GM19452 (cell line): ENCODE measurements at regions not wholly inside any gene's neighbourhood (a gene's known extent, or its start where the extent isn't known, plus 50 kb on each side); places are given as distances from the start of the nearest gene placed in this dataset.

Experiments
- ATAC-seq: cut with Tn5 transposase; IDR thresholded peaks from one replicate; pipeline ENCODE4 v1.9.1; 2021; ENCODE audit not compliant: unreplicated experiment

GRCh38 chr18:22667616-22668422 is 250.1 kb upstream of the CTAGE1 start:
- ATAC-seq: no peak

DNA sequence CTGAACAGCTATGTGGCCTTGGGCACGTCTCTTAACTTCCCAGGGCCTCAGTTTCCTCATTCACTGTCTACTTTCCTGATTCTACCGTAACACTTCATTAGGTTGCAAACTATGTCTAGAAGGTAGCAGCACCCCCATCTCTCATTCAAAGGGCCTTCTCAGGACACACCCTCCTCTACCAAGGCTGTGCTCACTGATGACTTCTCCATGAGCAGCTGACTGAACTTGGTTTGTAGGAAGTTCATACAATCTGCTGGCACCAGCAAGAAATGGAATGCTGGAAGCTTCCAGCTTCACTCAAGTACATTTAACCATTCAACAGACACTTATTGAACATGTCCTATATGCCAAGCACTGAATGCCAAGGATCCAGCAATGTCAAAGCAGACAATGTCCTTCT is 250.8 kb upstream of the CTAGE1 start:
- no peak for ATAC-seq

- ATAC-seq: no peak
These were observed 253.2 kb upstream of the CTAGE1 start for GRCh38 chr18:22670914-22671313.

DNA sequence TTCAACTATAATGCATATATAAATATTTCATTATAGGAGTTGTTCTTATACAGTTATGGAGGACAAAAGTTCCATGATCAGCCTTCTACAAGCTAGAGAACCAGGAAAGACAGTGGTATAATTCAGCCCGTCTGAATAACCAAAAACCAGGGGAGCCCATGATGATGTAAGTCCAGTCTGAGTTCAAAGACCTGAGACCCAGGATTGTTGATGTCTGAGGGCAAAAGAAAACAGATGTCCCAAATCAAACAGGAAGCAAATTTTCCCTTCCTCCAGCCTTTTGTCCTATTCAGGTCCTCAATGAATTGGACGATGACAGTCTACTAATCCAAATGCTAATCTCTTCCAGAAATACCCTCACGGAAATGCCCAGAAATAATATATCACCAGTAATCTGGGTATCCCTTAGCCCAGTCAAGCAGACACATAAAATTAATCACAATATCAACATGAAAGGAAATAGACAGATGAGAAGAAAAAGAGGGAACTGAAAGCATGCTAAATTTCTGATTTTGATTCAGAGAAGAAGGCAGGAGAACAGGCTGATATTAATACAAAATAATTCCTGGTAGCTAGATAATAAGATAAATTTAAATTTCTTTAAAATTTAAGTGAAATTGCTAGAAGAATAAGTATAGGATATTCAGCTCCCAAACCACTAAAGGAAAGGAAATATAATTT is 255.6 kb upstream of the CTAGE1 start:
- ATAC-seq: no peak

DNA sequence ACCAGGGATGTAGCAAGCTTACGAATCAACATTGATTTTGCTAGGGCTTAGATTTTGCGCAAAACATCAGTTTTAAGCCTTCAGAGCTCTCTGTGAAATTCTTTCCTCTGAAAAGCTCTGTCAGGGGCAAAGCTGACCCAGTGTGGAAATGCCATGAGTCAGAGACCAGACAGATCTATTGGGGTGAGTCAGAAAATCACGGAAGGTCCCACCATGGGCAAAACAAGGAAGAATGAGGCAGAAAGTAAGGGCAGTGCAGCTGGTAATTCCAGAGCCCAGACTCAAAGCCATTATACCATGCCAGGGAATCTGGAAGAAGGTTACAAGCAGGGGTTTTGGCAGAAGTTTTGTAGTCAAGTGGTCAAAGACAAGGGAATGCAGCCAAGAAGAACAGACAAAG is 256.6 kb upstream of the CTAGE1 start:
- ATAC-seq: no peak

- ATAC-seq: no peak
These were observed 257.3 kb upstream of the CTAGE1 start for GRCh38 chr18:22675006-22675405.

DNA sequence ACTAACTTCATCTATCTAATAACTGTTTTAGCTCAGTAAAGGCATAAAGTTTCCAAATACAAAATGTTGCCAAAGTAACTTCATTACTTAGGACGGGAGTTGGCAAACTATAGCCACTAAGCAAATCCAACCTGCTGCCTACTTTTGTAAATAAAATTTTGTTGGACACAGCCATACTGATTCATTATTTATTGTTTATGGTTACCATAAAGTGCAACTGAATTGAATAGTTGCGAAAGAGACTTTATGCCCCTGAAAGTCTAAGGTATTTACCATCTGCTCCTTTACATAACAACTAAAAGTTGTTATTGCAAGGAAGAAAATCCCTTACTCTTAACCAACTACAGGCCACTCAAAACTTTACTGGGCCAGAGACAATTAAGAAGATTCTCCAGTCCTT is 256.7 kb upstream of the RBBP8 start:
- no peak for ATAC-seq

GRCh38 chr18:22678486-22678885 is 254.6 kb upstream of the RBBP8 start:
- no peak for ATAC-seq

DNA sequence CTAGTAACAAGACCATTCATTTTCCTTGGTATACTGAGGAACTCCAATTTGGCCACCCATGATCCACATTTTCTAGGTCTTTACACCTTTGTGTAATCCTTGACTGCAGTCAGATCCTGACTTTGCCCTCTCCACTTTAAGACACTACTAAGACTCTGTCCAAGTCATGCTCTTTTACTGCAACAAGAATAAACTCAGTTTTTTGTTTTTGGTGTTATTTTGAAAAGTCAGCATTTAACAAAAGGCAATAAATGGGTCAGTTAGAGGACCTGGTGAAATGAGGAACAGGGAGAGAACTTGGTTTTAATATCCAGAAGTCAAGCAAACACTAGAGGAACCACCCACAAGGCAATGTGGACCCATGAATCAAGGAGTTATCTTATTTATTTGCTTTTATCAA is 252.2 kb upstream of the RBBP8 start:
- no peak for ATAC-seq

DNA sequence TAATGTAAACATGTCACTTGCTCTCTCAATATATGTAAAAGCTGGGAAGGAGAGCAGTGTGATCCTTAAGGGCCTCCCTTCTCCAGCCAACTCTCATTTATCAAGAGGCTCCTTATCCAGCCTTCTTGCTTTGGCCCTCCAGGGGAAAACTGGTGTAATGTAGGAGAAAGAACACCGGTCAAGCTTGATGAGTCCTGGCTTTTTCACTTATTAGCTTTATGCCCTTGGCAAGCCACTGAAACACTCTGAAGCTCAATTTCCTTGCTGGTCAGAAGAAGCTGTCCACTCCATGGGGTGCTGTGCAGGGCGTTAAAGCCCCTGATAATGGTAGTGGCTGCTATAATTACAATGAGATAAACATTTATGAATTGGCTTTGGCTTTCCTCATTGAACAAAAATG is 251.2 kb upstream of the RBBP8 start:
- ATAC-seq: no peak

DNA sequence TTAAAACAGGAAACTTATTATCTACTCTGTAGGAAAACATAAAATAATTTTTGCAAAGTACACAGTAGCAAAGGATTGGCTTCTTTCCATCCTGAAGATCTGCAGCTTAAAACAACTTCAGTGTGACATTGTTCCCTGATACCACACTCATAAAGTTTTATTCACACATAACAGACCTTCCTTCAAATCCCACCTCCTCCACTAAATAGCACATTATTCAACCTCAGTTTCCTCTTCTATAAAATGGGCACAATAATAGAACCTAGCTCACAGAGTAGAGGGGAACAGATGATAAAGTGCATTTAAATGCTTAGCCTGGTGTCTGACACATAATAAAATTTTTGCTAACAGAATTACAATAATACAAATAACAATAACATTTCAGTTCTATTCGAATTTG is 250.4 kb upstream of the RBBP8 start:
- no peak for ATAC-seq

DNA sequence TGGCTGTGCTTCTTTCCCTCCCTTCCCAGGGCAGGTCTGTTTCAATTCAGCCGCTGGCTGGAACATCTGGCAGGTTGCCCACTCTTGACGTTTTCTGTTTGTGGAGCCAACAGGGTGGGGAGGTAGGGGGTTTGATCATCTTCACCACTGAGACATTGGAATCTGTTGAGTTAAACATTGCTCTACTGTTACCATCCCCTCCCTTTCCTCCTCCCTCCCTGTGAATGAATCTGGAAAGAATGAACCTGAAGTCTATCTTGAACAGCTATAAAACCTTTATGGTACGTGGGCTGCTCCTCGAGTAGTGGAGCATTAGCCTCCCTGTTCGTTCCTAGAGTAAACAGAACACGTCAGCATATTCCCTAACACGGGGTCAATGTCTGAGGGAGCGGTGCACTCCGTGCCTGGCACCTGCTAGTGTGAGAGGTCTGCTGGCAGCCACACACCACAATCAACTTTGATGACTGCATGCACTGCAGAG is 249.9 kb upstream of the RBBP8 start:
- no peak for ATAC-seq

GRCh38 chr18:22683786-22684185 is 249.3 kb upstream of the RBBP8 start:
- ATAC-seq: no peak

- ATAC-seq: no peak
These were observed 248.9 kb upstream of the RBBP8 start for GRCh38 chr18:22684268-22684667.

DNA sequence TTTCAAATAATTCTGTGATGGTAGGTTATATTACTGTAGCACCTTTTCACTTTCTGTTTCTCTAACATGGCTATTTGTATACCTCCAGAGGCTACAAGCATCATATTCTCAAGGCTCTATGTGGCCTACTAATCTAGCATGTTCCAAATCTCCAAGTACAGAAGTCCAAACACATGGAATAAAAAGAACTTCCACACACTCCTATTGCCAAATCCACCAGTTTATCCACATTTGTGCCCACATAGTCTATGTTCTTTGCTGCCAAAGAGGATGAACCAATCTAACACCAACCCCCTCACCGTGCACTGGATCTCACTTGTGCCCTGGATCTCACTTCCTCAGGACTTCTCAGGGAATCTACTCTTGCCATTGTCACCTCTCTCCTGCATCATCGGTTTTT is 247.3 kb upstream of the RBBP8 start:
- no peak for ATAC-seq

DNA sequence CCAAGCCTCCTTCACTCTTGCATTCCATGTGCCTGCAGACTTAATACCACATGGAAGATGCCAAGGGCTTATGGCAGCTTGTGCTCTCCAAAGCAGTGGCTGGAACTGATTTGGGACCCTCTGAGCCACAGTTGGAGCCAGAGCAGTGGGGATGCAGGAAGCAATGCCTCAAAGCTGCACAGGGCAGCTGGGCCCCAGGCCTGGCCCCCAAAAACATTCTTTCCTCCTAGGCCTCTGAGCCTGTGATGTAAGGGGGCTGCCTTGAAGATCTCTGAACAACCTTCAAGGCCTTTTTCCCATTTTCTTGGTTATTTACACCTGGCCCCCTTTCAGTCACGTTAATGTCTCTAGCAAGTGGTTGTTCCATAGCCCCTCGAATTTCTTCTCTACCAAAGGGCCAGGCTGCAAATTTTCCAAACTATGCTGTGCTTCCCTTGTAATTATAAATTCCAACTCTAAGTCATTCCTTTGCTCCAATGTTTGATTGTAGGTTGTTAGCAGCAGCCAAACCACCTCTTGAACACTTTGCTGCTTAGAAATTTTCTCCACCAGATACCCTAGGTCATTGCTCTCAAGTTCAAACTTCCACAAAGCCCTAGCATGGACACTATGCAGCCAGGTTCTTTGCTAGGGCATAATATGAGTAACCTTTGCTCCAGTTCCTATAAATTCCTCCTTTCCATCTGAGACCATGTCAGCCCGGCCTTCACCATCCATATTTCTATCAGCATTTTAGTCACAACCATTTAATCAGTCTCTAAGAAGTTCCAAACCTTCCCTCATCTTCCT is 245.0 kb upstream of the RBBP8 start:
- no peak for ATAC-seq

DNA sequence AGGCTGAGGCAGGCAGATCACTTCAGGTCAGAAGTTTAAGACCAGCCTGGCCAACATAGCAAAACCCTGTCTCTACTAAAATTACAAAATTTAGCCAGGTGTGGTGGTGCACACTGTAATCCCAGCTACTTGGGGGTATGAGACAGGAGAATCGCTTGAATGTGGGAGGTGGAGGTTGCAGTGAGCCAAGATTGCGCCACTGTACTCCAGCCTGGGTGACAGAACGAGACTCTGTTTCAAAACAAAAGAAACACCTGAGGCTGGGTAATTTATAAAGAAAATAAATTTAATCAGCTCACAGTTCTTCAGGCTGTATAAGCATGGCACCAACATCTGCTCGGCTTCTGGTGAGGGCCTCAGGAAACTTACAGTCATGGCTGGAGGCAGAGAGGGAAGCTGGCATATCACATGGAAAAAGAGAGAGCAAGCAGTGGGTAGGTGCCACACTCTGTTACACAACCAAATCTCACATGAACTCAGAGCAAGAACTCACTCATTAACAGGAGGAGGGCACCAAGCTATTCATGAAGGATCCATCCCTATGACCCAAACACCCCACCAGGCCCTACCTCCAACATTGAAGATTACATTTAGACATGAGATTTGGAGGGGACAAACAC is 244.1 kb upstream of the RBBP8 start:
- no peak for ATAC-seq

DNA sequence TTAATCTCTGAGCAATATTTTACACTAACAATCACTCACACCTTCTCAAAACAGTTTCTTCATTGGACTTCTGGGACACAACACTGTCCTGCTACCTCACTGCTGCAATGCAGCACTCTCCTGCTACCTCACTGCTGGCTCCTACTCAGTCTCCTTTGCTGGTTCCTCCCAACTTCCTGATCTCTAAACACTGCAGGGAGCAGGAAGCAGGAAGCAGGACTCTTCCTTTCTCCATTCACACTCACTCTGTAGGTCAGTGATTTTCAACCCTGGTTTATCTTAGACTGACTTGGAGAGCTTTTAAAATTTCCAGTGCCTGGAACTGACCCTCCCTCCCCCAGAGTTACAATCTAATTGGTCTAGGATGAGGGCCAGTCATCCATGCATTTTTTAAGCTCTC is 243.4 kb upstream of the RBBP8 start:
- no peak for ATAC-seq

DNA sequence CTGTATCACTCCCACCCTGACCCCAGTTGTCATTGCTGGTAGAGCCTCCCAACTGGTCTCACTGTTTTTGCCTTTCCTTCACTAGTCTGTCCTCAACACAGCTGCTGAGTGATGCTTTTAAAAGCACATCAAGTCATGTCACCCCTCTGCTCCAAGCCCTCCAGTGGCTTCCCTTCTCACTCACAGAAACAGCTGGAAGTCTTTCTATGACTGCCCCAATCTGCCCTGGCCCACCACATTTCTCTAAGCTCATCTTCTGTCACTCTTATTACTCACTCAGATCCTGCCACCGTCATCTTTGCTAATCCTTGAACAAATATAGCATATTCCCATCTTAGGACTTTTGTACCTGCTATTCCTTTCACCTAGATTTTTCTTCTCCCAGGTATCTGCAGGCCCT is 242.6 kb upstream of the RBBP8 start:
- ATAC-seq: no peak

GRCh38 chr18:22691946-22692710 is 241.0 kb upstream of the RBBP8 start:
- no peak for ATAC-seq

DNA sequence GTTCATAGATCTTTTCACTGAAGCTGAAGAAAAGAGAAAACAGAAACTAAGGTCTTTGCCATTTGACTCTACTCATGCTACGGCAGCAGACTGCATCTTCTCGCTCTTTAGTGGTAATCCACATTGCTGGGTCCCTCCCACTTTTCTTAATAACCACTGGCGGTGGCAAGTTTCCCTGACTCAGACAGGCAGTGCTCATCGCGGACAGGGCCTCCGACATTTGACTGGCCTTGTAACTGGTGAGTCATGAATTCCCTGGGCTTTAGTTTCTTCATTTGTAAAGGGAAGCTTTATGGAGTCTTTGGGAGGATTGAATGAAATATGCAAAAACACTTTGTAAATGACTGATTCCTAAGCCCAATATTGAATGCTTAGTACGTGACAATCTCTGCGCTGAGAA is 238.2 kb upstream of the RBBP8 start:
- no peak for ATAC-seq
